Retina (tissue), 1 donor: ENCODE measurements at regions not wholly inside any gene's neighbourhood (a gene's known extent, or its start where the extent isn't known, plus 50 kb on each side); places are given as distances from the start of the nearest gene placed in this dataset.
"Not testable (repeated sequence)": the region's sequence is repeated elsewhere in the genome, so short reads cannot be mapped to it uniquely, and the experiment has no call there.

Experiments used
- DNase-seq: peaks from one replicate; pipeline ENCODE4 v3.0.0-alpha.2; 2016

DNA sequence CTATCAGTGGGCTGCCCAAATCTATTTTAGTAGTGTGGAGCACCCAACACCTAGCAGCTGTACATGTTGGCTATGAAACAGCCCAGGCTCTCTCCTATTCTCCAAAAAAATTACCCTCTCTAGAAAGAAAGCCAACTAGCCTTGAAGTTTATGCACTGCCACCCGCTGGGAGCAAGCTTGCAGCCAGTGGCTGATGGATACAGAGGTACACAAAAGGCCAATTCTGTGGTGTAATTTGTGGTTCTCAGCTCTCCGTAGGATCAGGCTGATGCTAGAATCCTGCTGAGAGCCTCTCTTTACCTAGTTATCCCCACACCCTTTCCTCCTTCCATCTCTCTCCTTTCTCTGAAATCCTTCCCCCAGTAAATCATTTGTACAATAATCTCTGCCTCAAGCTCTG is 1120.7 kb downstream of the DIAPH3 start:
- no peak for DNase-seq

DNA sequence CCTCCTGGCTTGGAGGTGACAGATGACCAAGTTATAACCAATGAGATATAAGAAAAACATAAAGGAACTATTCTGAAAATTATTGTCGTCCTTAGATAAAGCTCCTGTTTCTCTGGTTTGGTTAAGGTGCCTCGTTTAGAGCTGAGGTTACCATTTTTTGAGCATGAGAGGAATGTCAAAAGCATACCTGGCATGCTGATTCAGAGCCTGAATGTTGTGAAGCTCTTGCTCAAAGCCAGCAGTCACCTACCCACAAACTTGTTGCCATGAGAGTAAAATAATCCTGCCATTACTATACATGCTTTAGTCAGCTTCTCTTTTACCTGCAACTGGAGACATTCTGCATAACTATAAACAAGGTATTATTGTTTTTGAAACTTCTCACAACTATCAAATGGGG is 1116.2 kb downstream of the DIAPH3 start:
- DNase-seq, result no peak

GRCh38 chr13:59061621-59062020 is 1102.1 kb downstream of the DIAPH3 start:
- DNase-seq, result no peak

GRCh38 chr13:59064042-59064441 is 1099.7 kb downstream of the DIAPH3 start:
- no peak for DNase-seq

- not testable (repeated sequence) for DNase-seq
Observed at GRCh38 chr13:59076386-59076785, 1087.3 kb downstream of the DIAPH3 start.

DNA sequence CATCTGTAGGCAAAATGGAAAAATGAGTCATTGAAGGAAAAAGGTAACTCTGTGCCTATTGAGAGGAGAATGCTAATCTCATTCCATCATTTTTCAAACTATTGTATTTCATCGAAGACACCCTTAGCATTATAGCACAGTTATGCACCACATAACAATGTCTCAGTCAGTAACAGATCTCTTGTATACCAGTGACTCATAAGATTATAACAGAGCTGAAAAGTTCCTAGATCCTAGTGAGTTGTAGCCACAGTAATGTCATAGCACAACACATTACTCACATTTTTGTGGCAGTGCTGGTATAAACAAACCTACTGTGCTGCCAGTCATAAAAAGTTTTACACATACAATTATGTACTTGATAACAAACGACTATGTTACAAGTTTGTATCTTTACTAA is 1077.6 kb downstream of the DIAPH3 start:
- DNase-seq, result no peak

DNA sequence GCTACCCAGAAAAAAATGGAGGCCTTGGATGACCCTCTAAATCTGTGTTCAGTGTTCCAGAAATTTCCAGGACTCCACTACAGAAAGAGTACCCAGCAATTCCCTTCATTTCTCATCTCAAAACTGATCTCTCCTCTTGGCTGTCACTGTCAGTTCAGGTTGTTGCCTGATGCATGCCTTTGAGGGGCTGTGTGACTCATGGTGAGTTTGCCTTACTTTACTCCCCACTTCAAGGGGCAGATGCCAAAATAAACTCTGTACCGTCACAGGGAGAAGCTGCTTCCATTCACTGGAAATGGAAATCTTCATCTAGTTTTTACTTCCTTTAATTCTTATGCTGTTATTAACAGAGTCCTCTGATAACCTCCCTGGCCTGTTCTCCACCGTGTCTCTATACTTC is 1075.0 kb downstream of the DIAPH3 start:
- DNase-seq, result no peak

GRCh38 chr13:59094181-59094580 is 1069.5 kb downstream of the DIAPH3 start:
- no peak for DNase-seq

DNA sequence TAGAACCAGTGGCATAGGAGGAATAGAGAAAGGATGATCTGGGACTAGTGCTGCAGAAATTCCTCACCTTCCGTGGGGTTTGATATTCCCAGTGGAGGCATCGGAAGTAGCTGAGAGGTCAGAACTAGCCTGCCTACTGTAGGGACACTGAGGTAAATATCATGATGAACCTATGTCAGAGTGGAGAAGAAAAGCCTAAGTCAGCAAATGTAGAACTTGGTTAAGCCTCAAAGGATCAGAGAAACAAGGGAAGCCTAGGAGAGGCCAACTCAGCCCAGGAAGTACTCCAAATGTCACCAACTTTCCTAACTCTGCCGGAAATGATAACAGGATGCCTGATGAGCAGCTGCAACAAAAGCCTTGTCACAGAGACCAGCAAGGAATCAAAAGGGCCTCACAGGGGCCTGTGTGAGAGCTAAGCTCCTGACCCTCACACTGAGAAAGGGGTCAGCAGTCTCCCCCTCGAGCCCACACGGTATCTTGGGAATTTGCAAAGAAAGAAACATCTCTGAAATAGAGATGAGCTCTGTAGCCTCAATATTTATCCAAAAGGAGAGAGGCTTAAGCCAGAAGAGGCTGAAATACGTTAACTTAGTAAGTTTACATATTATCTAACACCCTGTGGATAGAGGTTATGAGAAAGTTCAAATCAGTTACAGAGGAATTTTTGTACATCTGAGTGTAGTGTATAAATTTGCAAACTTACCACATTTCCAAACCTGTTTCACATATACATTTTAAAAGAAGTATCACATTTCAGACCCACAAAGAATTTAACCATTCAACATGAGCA is 1064.3 kb downstream of the DIAPH3 start:
- DNase-seq, result peak; percentile 13

GRCh38 chr13:59103004-59103768 is 1060.5 kb downstream of the DIAPH3 start:
- DNase-seq, result no peak

DNA sequence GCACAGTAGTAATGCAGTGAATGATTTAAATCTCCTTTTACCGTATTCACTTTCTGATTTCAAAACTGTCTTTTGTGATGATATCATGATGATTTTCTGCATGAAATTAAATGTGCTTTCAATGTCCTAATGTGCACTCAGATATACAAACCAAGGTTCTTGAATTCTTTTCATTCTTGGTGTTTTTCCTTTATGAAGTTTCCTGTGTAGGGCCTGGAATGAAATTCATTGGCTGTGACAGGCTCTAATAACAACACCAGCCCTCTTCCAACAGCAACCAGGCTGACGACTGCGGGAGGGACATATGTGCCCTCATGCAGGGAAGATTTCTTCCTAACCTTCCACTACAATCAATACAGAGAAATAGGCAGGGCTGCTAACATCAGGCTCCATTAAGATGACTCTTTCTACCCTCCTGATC is 1052.0 kb downstream of the DIAPH3 start:
- DNase-seq, result no peak

- peak; percentile 65 for DNase-seq
Observed at GRCh38 chr13:59112221-59112718, 1051.5 kb downstream of the DIAPH3 start.

DNA sequence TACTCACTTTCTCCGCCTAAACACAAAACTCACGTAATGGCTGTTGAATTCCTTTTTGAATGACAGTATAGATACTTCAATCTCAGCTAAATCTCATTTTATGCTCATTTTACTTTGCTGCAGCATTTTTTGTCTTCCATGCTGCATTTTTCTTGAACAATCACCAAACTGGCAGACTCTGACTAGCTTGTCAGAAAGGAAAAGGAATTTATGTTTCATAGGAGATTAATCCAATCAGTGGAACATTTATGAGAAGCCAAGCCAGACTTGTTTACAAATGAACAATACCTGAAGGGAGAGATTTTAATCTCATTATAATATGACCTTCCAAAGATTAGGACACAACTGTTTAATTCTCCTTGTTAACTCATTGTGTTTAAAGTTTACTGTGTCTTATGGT is 1044.3 kb downstream of the DIAPH3 start:
- DNase-seq, result no peak

DNA sequence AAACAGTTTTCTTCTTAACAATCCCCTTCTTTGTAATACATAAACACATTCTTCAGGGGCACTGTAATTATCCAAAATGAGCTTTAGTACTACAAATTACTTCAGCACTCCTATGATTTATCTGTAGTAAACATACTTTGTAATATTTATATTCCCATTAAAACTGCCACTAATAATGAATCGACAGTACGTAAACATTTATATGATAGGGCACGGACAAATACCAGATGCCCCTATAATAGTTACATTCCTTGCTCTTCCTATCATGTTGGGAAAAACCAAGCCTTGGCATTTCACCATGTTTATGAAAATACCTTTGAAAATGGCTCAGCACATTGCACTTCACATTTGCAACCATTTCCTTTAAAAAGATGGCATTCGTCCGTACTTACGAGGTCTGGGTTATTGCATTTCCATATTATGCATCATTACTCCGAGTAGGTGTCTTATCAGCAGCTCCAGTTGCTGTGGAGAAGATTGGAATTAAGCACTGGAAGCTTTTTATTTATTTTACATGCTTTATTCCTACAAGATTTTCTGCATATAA is 1043.4 kb downstream of the DIAPH3 start:
- DNase-seq, result no peak

DNA sequence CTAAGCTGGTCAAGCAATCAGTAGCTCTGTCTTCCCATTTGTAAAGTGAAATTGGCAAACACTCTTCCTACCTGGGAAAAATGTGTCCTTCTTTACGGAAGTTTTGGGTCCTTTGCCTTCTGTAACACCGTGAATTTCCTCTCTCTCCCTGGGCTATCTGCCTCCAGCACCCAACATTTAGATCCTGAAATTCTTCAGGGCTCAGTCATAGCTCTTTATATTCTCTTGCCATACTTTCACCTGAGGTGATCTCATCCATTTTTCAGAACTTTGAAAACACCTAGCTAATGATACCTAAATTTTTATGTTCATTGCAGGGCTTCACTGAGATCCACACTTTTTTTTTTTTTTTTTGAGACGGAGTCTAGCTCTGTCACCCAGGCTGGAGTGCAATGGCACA is 1042.2 kb downstream of the DIAPH3 start:
- DNase-seq, result no peak

- no peak for DNase-seq
Observed at GRCh38 chr13:59126474-59126873, 1037.3 kb downstream of the DIAPH3 start.

- no peak for DNase-seq
Observed at GRCh38 chr13:59133903-59134302, 1029.8 kb downstream of the DIAPH3 start.

DNA sequence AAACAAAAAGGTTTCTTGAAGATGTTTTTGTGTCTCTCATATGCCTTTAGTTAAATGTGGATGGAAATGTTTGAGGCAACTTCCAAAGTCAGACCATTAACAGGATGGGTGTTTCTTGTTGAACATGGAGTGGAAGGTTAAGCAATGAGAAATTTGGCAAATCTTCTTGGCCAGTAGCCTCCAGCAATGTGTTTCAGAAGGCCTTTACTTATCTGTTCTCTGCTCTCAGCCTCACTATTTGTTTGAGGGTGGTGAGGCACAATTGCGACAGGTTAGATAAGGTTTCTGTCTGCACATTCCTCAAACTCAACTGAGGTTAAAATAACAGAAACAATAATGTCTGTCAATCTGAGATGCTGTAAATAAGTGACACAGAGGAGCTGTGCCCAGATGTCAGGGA is 1019.0 kb downstream of the DIAPH3 start:
- no peak for DNase-seq

DNA sequence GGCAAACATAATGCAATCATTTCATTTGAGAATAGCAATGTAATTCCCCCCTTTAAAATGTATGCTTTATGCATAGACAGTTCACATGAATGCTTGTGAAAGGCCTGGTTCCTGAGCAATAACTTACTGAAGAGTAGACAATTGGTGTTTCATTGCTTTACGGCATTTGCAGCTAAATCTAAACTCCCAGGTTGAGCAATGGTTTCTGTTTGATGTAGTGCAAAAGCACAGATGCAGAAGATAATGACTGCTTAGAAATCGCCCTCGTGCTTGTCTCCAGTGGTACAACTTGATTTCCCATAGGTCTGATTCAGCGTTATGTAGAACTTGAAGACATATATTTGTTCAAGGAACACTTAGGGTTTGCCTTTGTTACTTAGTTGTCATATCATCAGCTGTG is 1018.3 kb downstream of the DIAPH3 start:
- DNase-seq, result no peak

DNA sequence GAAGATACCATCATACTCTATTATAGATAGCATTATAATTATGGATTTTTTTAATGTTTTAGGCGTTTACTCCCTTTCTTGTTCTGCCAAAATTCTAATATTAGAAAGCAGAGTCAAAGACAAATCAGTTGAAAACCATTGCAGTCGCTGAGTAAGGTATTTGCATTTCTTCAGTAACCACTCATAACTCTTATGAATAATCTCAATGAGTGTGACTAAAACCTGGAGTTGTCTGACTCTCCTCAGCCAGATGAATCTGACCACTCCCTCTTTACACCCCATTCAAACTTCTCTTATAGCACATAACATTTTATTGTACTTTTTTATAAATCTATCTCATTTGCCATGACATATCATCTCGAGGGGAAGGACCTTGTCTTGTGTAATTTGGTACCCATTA is 1006.5 kb downstream of the DIAPH3 start:
- DNase-seq, result no peak

- DNase-seq, result no peak
Observed at GRCh38 chr13:59166174-59166573, 997.6 kb downstream of the DIAPH3 start.

GRCh38 chr13:59172076-59172475 is 991.7 kb downstream of the DIAPH3 start:
- no peak for DNase-seq

DNA sequence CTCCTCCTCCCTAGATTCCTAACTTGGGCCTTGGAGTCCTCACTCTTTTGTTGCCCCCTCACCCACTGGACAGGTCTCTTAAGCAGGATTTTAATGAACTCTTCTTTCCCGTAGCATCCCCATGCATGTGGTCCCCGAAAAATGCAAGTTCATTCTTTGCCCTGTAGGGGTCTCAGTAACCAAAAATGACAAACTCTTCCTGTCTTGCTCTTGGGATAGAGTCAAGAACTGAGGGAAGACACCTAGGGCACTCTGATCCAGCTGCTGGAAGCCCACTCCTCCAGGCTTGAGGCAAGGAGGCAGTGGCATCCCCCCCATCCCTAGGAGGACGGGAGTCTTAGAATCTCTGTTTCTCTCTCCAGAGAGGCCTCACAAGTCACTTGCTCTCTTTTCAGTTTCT is 987.0 kb downstream of the DIAPH3 start:
- no peak for DNase-seq

GRCh38 chr13:59178344-59178743 is 985.4 kb downstream of the DIAPH3 start:
- no peak for DNase-seq
